IMR-90 (cell line): ENCODE measurements at regions not wholly inside any gene's neighbourhood (a gene's known extent, or its start where the extent isn't known, plus 50 kb on each side); places are given as distances from the start of the nearest gene placed in this dataset.

Source experiments
- ATAC-seq: fragments of 200-7000 bp; cut with Tn5 transposase; 2 replicates; pipeline ENCODE4 v1.9.1; 2020; ENCODE audit warnings: low read depth, mild to moderate bottlenecking, moderate library complexity
- BruUV-seq: library from RNA; stranded (reverse); fragments of 400-500 nt; replicated peaks from 2 replicates; lab custom pipeline; 2021; lab: Mats Ljungman, UMichigan
- CTCF ChIA-PET: fragments of 300-600 bp; formaldehyde crosslinking; extraction: SDS; loops from one replicate; lab custom pipeline; 2021; ENCODE audit warnings: antibody characterized with exemption; lab: Yijun Ruan, JAX
- POLR2A ChIA-PET: fragments of 300-600 bp; sonication (Branson Sonifier 250); formaldehyde crosslinking; loops from one replicate; lab custom pipeline; 2022; ENCODE audit warnings: antibody characterized with exemption; ENCODE audit not compliant: unreplicated experiment; lab: Charles Lee
- DNase-seq: peaks from one replicate; pipeline ENCODE4 v3.0.0; 2013
- H2AFZ ChIP-seq: replicated peaks from 2 replicates; pipeline ENCODE3; 2013; ENCODE audit warnings: low read length, mild to moderate bottlenecking; ENCODE audit not compliant: poor library complexity
- H2AK5ac ChIP-seq: 2 replicates; pipeline ENCODE4 v1.6.1; 2013; ENCODE audit warnings: low read depth, low read length, inconsistent platforms
- H2AK9ac ChIP-seq: replicated peaks from 2 replicates; pipeline ENCODE3; 2013; ENCODE audit warnings: mild to moderate bottlenecking, low read depth, low read length, moderate library complexity; ENCODE audit not compliant: poor library complexity
- H2BK120ac ChIP-seq: 2 replicates; pipeline ENCODE4 v1.6.1; 2013; ENCODE audit warnings: low read depth, low read length, inconsistent platforms
- H2BK15ac ChIP-seq: 3 replicates; pipeline ENCODE4 v1.6.1; 2013; ENCODE audit warnings: low read depth, low read length, inconsistent platforms
- H2BK20ac ChIP-seq: 2 replicates; pipeline ENCODE4 v1.6.1; 2013; ENCODE audit warnings: low read depth, mild to moderate bottlenecking, inconsistent platforms, low read length, moderate library complexity
- H2BK5ac ChIP-seq: 2 replicates; pipeline ENCODE4 v1.6.1; 2013; ENCODE audit warnings: mild to moderate bottlenecking, low read depth, low read length, inconsistent platforms; ENCODE audit not compliant: poor library complexity, severe bottlenecking
- H3K14ac ChIP-seq: replicated peaks from 2 replicates; pipeline ENCODE4 v1.6.1; 2013; ENCODE audit warnings: low read depth, low read length, inconsistent platforms
- H3K18ac ChIP-seq: 2 replicates; pipeline ENCODE4 v1.6.1; 2013; ENCODE audit warnings: low read depth, low read length, control low read depth
- H3K23ac ChIP-seq: 2 replicates; pipeline ENCODE4 v1.6.1; 2013; ENCODE audit warnings: low read depth, low read length, inconsistent platforms
- H3K27ac ChIP-seq: 2 replicates; pipeline ENCODE4 v1.5.1; 2013; ENCODE audit warnings: mild to moderate bottlenecking, control low read depth, low read length; ENCODE audit not compliant: insufficient read depth
- H3K27me3 ChIP-seq: 2 replicates; pipeline ENCODE4 v1.6.1; 2013; ENCODE audit warnings: low read length; ENCODE audit not compliant: control insufficient read depth, insufficient read depth
- H3K36me3 ChIP-seq: 2 replicates; pipeline ENCODE4 v1.6.1; 2013; ENCODE audit warnings: low read length, mixed read lengths; ENCODE audit not compliant: control insufficient read depth, insufficient read depth
- H3K4ac ChIP-seq: 2 replicates; pipeline ENCODE4 v1.6.1; 2013; ENCODE audit warnings: low read depth, low read length, inconsistent platforms
- H3K4me1 ChIP-seq: 2 replicates; pipeline ENCODE4 v1.6.1; 2013; ENCODE audit warnings: low read length, mixed read lengths; ENCODE audit not compliant: control insufficient read depth, insufficient read depth
- H3K4me2 ChIP-seq: 2 replicates; pipeline ENCODE4 v1.6.1; 2013; ENCODE audit warnings: low read depth, mild to moderate bottlenecking, control low read depth, low read length, moderate library complexity
- H3K4me3 ChIP-seq: 2 replicates; pipeline ENCODE4 v1.5.1; 2013; ENCODE audit warnings: low read depth, mild to moderate bottlenecking, control low read depth, low read length, moderate library complexity; ENCODE audit not compliant: insufficient read depth
- H3K56ac ChIP-seq: 2 replicates; pipeline ENCODE4 v1.6.1; 2013; ENCODE audit warnings: low read length, inconsistent platforms; ENCODE audit not compliant: insufficient read depth; ENCODE audit errors: extremely low read depth
- H3K79me1 ChIP-seq, 2 experiments: 2 replicates each; pipeline ENCODE4 v1.6.1; 2013; ENCODE audit warnings: low read length in 2 of 2, inconsistent platforms in 1 of 2, low read depth in 1 of 2
- H3K9ac ChIP-seq: 2 replicates; pipeline ENCODE4 v1.6.1; 2013; ENCODE audit warnings: low read depth, low read length, control low read depth
- H3K9me1 ChIP-seq: 2 replicates; pipeline ENCODE4 v1.6.1; 2013; ENCODE audit warnings: low read length, inconsistent platforms; ENCODE audit not compliant: insufficient read depth
- H3K9me3 ChIP-seq: 2 replicates; pipeline ENCODE4 v1.6.1; 2013; ENCODE audit warnings: low read length; ENCODE audit not compliant: control insufficient read depth, insufficient read depth
- H4K20me1 ChIP-seq: 2 replicates; pipeline ENCODE4 v1.6.1; 2013; ENCODE audit warnings: low read length, inconsistent platforms; ENCODE audit not compliant: insufficient read depth
- H4K5ac ChIP-seq: 2 replicates; pipeline ENCODE4 v1.6.1; 2013; ENCODE audit warnings: mild to moderate bottlenecking, low read depth, low read length, control low read depth
- H4K8ac ChIP-seq, 2 experiments: 2 replicates each; pipeline ENCODE4 v1.6.1; 2013; ENCODE audit warnings: low read depth in 2 of 2, low read length in 2 of 2, control low read depth in 1 of 2, inconsistent platforms in 1 of 2
- H4K91ac ChIP-seq: 2 replicates; pipeline ENCODE4 v1.6.1; 2013; ENCODE audit warnings: low read depth, low read length, inconsistent platforms; ENCODE audit not compliant: insufficient read depth
- CEBPB ChIP-seq: IDR thresholded peaks from 2 replicates; pipeline ENCODE4 v1.6.1; 2012; ENCODE audit warnings: low read depth, low read length, improper control_type of control experiment
- ELK1 ChIP-seq: fragments of 150-350 bp; IDR thresholded peaks from 2 replicates; pipeline ENCODE4 v1.6.1; 2016; ENCODE audit warnings: low read depth, mild to moderate bottlenecking, low read length, moderate library complexity, borderline replicate concordance
- FOS ChIP-seq: fragments of 150-350 bp; IDR thresholded peaks from 2 replicates; pipeline ENCODE4 v1.6.1; 2016; ENCODE audit warnings: low read depth, low read length
- MAFK ChIP-seq: IDR thresholded peaks from 2 replicates; pipeline ENCODE4 v1.6.1; 2012; ENCODE audit warnings: low read depth, low read length, improper control_type of control experiment
- MXI1 ChIP-seq: IDR thresholded peaks from 2 replicates; pipeline ENCODE4 v1.6.1; 2012; ENCODE audit warnings: low read depth, mild to moderate bottlenecking, low read length, moderate library complexity, borderline replicate concordance
- NFE2L2 ChIP-seq: fragments of 150-350 bp; IDR thresholded peaks from 2 replicates; pipeline ENCODE4 v1.6.1; 2016; ENCODE audit warnings: low read depth, mild to moderate bottlenecking, low read length
- RAD21 ChIP-seq: IDR thresholded peaks from 2 replicates; pipeline ENCODE4 v1.6.1; 2012; ENCODE audit warnings: low read length, improper control_type of control experiment
- RCOR1 ChIP-seq: IDR thresholded peaks from 2 replicates; pipeline ENCODE4 v1.6.1; 2012; ENCODE audit warnings: mild to moderate bottlenecking, low read length, improper control_type of control experiment; ENCODE audit not compliant: insufficient replicate concordance
- SMC3 ChIP-seq: fragments of 150-350 bp; IDR thresholded peaks from 2 replicates; pipeline ENCODE4 v1.6.1; 2016; ENCODE audit warnings: low read depth, mild to moderate bottlenecking, antibody characterized with exemption, low read length, moderate library complexity
- WGBS, 2 experiments: methylation state at CpG; one replicate each; pipeline versions ENCODE4 v1.1.5 to v1.1.7; 2013; ENCODE audit warnings: missing lambda C conversion rate in 2 of 2; ENCODE audit not compliant: insufficient read length in 1 of 2; ENCODE audit errors: extremely low coverage in 2 of 2; 5-methylcytosine and 5-hydroxymethylcytosine counted together
- dilution Hi-C: fragments of 300-500 bp; cut with HindIII; formaldehyde crosslinking; loops from one replicate; pipeline ENCODE4 v1.14.3; 2018; ENCODE audit warnings: low sequenced_read_pairs; ENCODE audit not compliant: unreplicated experiment
- in situ Hi-C: fragments of 300-500 bp; cut with MboI; formaldehyde crosslinking; loops from 3 replicates; pipeline ENCODE4 v1.14.3; 2019; ENCODE audit warnings: low sequenced_read_pairs, inconsistent platforms, mixed read lengths
- intact Hi-C: fragments of 100-400 bp; cut with micrococcal nuclease; formaldehyde crosslinking; loops from 2 replicates; pipeline ENCODE4 v1.10.0; 2022

GRCh38 chr2:173652767-173653431, 298.2 kb downstream of the CDCA7 start:
- Histone ChIP-seq H2BK15ac (peak overlapping the region; percentile 63; the same call in 2 of the 3 replicates), H2AFZ (no peak overlapping the region), H3K4me3 (no peak overlapping the region), H3K79me1 (peaks cover 0 to 2% of the 10 kb centered on the region in 2 experiments; a peak in 1 of 4 replicates), H2BK120ac (peak overlapping the region; percentile 91), H3K14ac (peak overlapping the region; percentile 71; the same call in 1 of the 2 replicates), H2BK20ac (peak overlapping the region; percentile 62), H3K56ac (peak overlapping the region; percentile 94), H4K5ac (peak overlapping the region; percentile 43; the same call in 1 of the 2 replicates), H3K4ac (peak overlapping the region; percentile 79), H3K18ac (peak overlapping the region; percentile 58), H3K27me3 (no peaks in the 10 kb centered on the region), H3K36me3 (no peaks in the 10 kb centered on the region), H3K9ac (no peak overlapping the region), H3K9me3 (no peaks in the 10 kb centered on the region), H4K20me1 (no peaks in the 10 kb centered on the region; the same call in 1 of the 2 replicates), H3K4me2 (peak overlapping the region; percentile 53), H3K4me1 (peaks cover 14% of the 10 kb centered on the region), H3K27ac (peak overlapping the region; percentile 66; the same call in 1 of the 2 replicates), H2BK5ac (peak overlapping the region; percentile 98), H4K8ac (peak overlapping the region in 1 of 2 experiments; percentile 76; a peak in 1 of 4 replicates), H4K91ac (peak overlapping the region; percentile 70; the same call in 1 of the 2 replicates), H3K23ac (0 out of 2 replicates have a peak overlapping the region, but pooled peaks have one; percentile 57), H2AK9ac (peak overlapping the region; percentile 87), H2AK5ac (peak overlapping the region; percentile 45; the same call in 1 of the 2 replicates), H3K9me1 (peaks cover 9% of the 10 kb centered on the region)
- dilution Hi-C loops: no loop called here
- intact Hi-C loops: loop anchor here (10.0 kb wide), 2 partner anchors 292 to 402 kb away; no protein-coding TSS in a partner anchor
- peak; percentile 96 for DNase-seq
- CTCF ChIA-PET: interaction anchor here (2.0 kb wide), 1 partner anchor 14 kb away, joined by 4 read pairs; no protein-coding TSS in a partner anchor
- POLR2A ChIA-PET: no interaction called here
- peak; percentile 94 for ATAC-seq
- TF ChIP-seq MXI1 (peak; percentile 63; the same call in 1 of the 2 replicates), SMC3 (no peak), ELK1 (no peak), NFE2L2 (peak; percentile 28; the same call in 1 of the 2 replicates), FOS (peak; percentile 95), RCOR1 (peak; percentile 17), MAFK (peak; percentile 28; the same call in 1 of the 2 replicates), RAD21 (no peak), CEBPB (peak; percentile 44; the same call in 1 of the 2 replicates)
- in situ Hi-C loops: no loop called here
- 0% methylated on average over 2 of the region's 10 CpGs; no CpG with 5 or more reads in 1 of the 2 experiments for WGBS, 2 experiments
- BruUV-seq: no TSS peak
